ENCODE measurements at regions not wholly inside any gene's neighbourhood (a gene's known extent, or its start where the extent isn't known, plus 50 kb on each side); places are given as distances from the start of the nearest gene placed in this dataset.

GRCh38 chr1:69230208-69230607 lies 337.5 kb upstream of the LRRC7 start:
- no peak for DNase-seq (ENCODE audit: extremely low read depth, low read depth)
- TF ChIP-seq CTCF (IDR thresholded peaks at IDR 0.05; ENCODE audit: low read depth, low read length): no peak

GRCh38 chr1:69233463-69233862 lies 334.3 kb upstream of the LRRC7 start:
- DNase-seq (ENCODE audit: extremely low read depth, low read depth): no peak
- no peak for TF ChIP-seq CTCF (IDR thresholded peaks at IDR 0.05; ENCODE audit: low read depth, low read length)

- no peak for DNase-seq (ENCODE audit: extremely low read depth, low read depth)
- no peak for TF ChIP-seq CTCF (IDR thresholded peaks at IDR 0.05; ENCODE audit: low read depth, low read length)
Observed at GRCh38 chr1:69244211-69244610, 323.5 kb upstream of the LRRC7 start.

GRCh38 chr1:69246109-69246508 lies 321.6 kb upstream of the LRRC7 start:
- TF ChIP-seq CTCF (IDR thresholded peaks at IDR 0.05; ENCODE audit: low read depth, low read length): no peak
- DNase-seq (ENCODE audit: extremely low read depth, low read depth): no peak

DNA sequence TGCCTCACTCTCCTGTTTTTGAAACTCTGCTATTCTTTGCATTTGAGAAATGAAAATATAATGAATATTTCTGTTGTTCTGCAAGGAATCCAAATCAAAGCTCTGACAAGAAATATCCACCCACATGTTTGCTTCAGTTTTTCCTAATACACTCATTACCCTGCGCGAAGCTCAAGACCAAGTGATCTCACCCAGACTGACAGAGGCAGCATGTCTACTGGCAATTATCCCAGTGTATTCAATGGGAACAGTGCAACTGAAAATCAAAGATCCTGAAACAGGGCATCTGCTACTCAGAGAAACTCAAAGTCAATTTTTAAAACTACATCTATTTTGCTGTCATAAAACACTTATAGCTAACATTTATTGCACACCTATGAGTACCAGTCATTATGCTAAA lies 321.0 kb upstream of the LRRC7 start:
- no peak for TF ChIP-seq CTCF (IDR thresholded peaks at IDR 0.05; ENCODE audit: low read depth, low read length)
- no peak for DNase-seq (ENCODE audit: extremely low read depth, low read depth)

GRCh38 chr1:69252696-69253095 lies 315.0 kb upstream of the LRRC7 start:
- no peak for DNase-seq (ENCODE audit: extremely low read depth, low read depth)
- no peak for TF ChIP-seq CTCF (IDR thresholded peaks at IDR 0.05; ENCODE audit: low read depth, low read length)

GRCh38 chr1:69256036-69256435 lies 311.7 kb upstream of the LRRC7 start:
- no peak for TF ChIP-seq CTCF (IDR thresholded peaks at IDR 0.05; ENCODE audit: low read depth, low read length)
- no peak for DNase-seq (ENCODE audit: extremely low read depth, low read depth)

Measured in AG09319 (cell line).